ENCODE measurements at regions not wholly inside any gene's neighbourhood (a gene's known extent, or its start where the extent isn't known, plus 50 kb on each side); places are given as distances from the start of the nearest gene placed in this dataset.

GRCh38 chr1:97013941-97014340 lies 292.4 kb downstream of the PTBP2 start:
- no peak for DNase-seq (ENCODE audit: low read depth, low spot score)
- in situ Hi-C loops (cut with HindIII; ENCODE audit: low pct_unique_long_range_greater_than_20kb, low sequenced_read_pairs): no loop called here

- in situ Hi-C loops (cut with HindIII; ENCODE audit: low pct_unique_long_range_greater_than_20kb, low sequenced_read_pairs): no loop called here
- DNase-seq (ENCODE audit: low read depth, low spot score): no peak
Measured at GRCh38 chr1:97014426-97014825, 292.8 kb downstream of the PTBP2 start.

GRCh38 chr1:97017895-97018294 lies 296.3 kb downstream of the PTBP2 start:
- peak; percentile 20 for DNase-seq (ENCODE audit: low read depth, low spot score)
- in situ Hi-C loops (cut with HindIII; ENCODE audit: low pct_unique_long_range_greater_than_20kb, low sequenced_read_pairs): no loop called here

Measured in SK-MEL-5 (cell line).